ENCODE measurements at regions not wholly inside any gene's neighbourhood (a gene's known extent, or its start where the extent isn't known, plus 50 kb on each side); places are given as distances from the start of the nearest gene placed in this dataset.

GRCh38 chr2:9751831-9752230, 91.4 kb upstream of the TAF1B start:
- TF ChIP-seq, protein P1, sequence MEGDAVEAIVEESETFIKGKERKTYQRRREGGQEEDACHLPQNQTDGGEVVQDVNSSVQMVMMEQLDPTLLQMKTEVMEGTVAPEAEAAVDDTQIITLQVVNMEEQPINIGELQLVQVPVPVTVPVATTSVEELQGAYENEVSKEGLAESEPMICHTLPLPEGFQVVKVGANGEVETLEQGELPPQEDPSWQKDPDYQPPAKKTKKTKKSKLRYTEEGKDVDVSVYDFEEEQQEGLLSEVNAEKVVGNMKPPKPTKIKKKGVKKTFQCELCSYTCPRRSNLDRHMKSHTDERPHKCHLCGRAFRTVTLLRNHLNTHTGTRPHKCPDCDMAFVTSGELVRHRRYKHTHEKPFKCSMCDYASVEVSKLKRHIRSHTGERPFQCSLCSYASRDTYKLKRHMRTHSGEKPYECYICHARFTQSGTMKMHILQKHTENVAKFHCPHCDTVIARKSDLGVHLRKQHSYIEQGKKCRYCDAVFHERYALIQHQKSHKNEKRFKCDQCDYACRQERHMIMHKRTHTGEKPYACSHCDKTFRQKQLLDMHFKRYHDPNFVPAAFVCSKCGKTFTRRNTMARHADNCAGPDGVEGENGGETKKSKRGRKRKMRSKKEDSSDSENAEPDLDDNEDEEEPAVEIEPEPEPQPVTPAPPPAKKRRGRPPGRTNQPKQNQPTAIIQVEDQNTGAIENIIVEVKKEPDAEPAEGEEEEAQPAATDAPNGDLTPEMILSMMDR (IDR thresholded peaks at IDR 0.05): no peak
- no peak for TF ChIP-seq POLR2AphosphoS5 (IDR thresholded peaks at IDR 0.05)

Data from stomach (tissue), 4 donors.